ENCODE measurements at regions not wholly inside any gene's neighbourhood (a gene's known extent, or its start where the extent isn't known, plus 50 kb on each side); places are given as distances from the start of the nearest gene placed in this dataset.
"Not testable (repeated sequence)": the region's sequence is repeated elsewhere in the genome, so short reads cannot be mapped to it uniquely, and the experiment has no call there.

DNA sequence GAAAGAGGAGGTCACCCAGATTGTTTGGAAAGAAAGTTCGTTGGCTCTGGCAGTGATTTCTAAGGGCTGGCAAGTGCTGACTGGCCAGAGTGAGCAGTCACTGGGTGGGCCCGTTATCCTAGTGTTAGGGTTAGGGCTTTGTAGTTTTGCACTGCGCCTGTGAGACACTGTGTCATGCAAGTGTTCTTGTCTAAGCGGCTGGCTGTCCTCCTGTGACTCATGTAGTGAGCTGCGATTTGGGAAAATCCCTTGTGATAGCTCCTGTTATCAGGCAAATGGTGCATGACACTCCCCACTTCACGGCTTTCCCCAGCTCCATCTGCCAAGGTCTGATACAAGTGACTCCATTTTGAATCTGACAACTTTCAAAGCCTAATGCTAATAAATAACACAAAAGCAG lies 526.0 kb upstream of the ADAMTS16 start:
- peak; percentile 4 for DNase-seq (ENCODE audit: low read depth)
- H2AFZ ChIP-seq (ENCODE audit: low read depth, low read length) = no peak overlapping the region
- no peak for FAIRE-seq
- H3K9ac ChIP-seq (ENCODE audit: low read length) = no peak overlapping the region
- H3K27ac ChIP-seq (ENCODE audit: low read depth, low read length) = no peak overlapping the region
- Mint-ChIP-seq H3K9me3 (ENCODE audit: unreplicated experiment) (no peaks in the 10 kb centered on the region), H3K27ac (ENCODE audit: unreplicated experiment) (no peak overlapping the region), H3K36me3 (ENCODE audit: low read depth, unreplicated experiment) (no peaks in the 10 kb centered on the region), H3K27me3 (ENCODE audit: low read depth, unreplicated experiment) (no peaks in the 10 kb centered on the region), H3K4me3 (ENCODE audit: unreplicated experiment) (no peak overlapping the region), H3K4me1 (ENCODE audit: low read depth, unreplicated experiment) (no peaks in the 10 kb centered on the region)
- no peaks in the 10 kb centered on the region for H3K4me1 ChIP-seq (ENCODE audit: insufficient read depth, low read length)
- H3K4me2 ChIP-seq (ENCODE audit: low read length) = no peak overlapping the region
- H4K20me1 ChIP-seq (ENCODE audit: insufficient read depth, low read length) = no peaks in the 10 kb centered on the region
- H3K27me3 ChIP-seq (ENCODE audit: insufficient read depth, low read length) = no peaks in the 10 kb centered on the region
- peaks cover 2% of the 10 kb centered on the region for H3K9me3 ChIP-seq (ENCODE audit: insufficient read depth, low read depth, low read length)
- H3K4me3 ChIP-seq (ENCODE audit: insufficient read depth, low read depth, low read length) = no peak overlapping the region
- H3K79me2 ChIP-seq (ENCODE audit: insufficient read depth, low read length) = no peaks in the 10 kb centered on the region
- H3K36me3 ChIP-seq (ENCODE audit: insufficient read depth, low read length) = no peaks in the 10 kb centered on the region
- TF ChIP-seq, protein P1, sequence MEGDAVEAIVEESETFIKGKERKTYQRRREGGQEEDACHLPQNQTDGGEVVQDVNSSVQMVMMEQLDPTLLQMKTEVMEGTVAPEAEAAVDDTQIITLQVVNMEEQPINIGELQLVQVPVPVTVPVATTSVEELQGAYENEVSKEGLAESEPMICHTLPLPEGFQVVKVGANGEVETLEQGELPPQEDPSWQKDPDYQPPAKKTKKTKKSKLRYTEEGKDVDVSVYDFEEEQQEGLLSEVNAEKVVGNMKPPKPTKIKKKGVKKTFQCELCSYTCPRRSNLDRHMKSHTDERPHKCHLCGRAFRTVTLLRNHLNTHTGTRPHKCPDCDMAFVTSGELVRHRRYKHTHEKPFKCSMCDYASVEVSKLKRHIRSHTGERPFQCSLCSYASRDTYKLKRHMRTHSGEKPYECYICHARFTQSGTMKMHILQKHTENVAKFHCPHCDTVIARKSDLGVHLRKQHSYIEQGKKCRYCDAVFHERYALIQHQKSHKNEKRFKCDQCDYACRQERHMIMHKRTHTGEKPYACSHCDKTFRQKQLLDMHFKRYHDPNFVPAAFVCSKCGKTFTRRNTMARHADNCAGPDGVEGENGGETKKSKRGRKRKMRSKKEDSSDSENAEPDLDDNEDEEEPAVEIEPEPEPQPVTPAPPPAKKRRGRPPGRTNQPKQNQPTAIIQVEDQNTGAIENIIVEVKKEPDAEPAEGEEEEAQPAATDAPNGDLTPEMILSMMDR (IDR thresholded peaks at IDR 0.05; ENCODE audit: insufficient read depth, low read depth, low read length) = no peak
- TF ChIP-seq EZH2 (IDR thresholded peaks at IDR 0.05; ENCODE audit: insufficient read depth, low read length) = no peak

DNA sequence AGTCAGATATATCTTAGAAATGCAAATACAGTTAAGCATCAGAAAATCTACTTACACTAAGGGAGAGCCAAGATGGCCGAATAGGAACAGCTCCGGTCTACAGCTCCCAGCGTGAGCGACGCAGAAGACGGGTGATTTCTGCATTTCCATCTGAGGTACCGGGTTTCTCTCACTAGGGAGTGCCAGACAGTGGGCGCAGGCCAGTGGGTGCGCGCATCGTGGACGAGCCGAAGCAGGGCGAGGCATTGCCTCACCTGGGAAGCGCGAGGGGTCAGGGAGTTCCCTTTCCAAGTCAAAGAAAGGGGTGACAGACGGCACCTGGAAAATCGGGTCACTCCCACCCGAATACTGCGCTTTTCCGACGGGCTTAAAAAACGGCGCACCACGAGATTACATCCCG lies 524.8 kb upstream of the ADAMTS16 start:
- not testable (repeated sequence) for H3K36me3 ChIP-seq (ENCODE audit: insufficient read depth, low read length); H3K27me3 ChIP-seq (ENCODE audit: insufficient read depth, low read length); H3K36me3 Mint-ChIP-seq (ENCODE audit: low read depth, unreplicated experiment); DNase-seq (ENCODE audit: low read depth); H3K4me3 ChIP-seq (ENCODE audit: insufficient read depth, low read depth, low read length); H3K4me1 ChIP-seq (ENCODE audit: insufficient read depth, low read length); H3K27ac ChIP-seq (ENCODE audit: low read depth, low read length); H2AFZ ChIP-seq (ENCODE audit: low read depth, low read length); FAIRE-seq; H3K27me3 Mint-ChIP-seq (ENCODE audit: low read depth, unreplicated experiment); H3K4me2 ChIP-seq (ENCODE audit: low read length); H3K79me2 ChIP-seq (ENCODE audit: insufficient read depth, low read length); H3K9me3 Mint-ChIP-seq (ENCODE audit: unreplicated experiment); H3K4me3 Mint-ChIP-seq (ENCODE audit: unreplicated experiment); H3K27ac Mint-ChIP-seq (ENCODE audit: unreplicated experiment); H3K9me3 ChIP-seq (ENCODE audit: insufficient read depth, low read depth, low read length); H3K4me1 Mint-ChIP-seq (ENCODE audit: low read depth, unreplicated experiment); H3K9ac ChIP-seq (ENCODE audit: low read length); H4K20me1 ChIP-seq (ENCODE audit: insufficient read depth, low read length)

DNA sequence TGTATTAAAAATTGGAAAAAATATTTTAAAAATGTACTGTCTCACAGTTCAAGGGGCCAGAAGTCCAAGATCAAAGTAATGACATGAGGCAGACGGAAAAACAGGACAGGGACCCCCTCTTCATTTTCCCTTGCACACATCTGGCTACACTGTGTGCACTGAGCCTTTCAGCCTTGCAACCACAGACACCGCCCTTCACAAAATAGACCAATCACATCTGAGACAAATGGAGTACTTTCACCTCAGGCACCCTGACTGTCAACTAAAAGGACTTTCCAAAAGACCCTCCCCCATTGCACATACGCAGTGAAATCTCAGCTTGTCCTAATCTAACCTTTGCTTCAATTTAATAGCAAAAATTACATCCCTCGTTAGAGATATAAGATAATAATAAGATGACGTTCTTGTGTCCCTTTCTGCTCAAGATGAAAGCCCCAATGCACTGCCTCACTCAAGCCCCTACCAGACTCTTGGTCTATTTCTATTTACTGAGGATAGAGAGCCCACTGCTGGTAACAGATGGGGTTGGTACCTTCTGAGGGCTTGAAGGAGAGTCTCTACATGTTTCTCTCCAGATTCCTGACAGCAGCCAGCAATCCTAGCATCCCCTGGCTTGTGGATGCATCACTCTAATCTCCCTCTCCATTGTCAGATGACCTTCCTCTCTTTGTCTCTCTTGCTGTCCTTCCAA lies 514.8 kb upstream of the ADAMTS16 start:
- Histone ChIP-seq H3K4me2 (ENCODE audit: low read length) (no peak overlapping the region), H3K4me1 (ENCODE audit: insufficient read depth, low read length) (no peaks in the 10 kb centered on the region), H3K4me3 (ENCODE audit: insufficient read depth, low read depth, low read length) (no peak overlapping the region), H4K20me1 (ENCODE audit: insufficient read depth, low read length) (no peaks in the 10 kb centered on the region), H3K79me2 (ENCODE audit: insufficient read depth, low read length) (no peaks in the 10 kb centered on the region), H3K9ac (ENCODE audit: low read length) (no peak overlapping the region), H3K27me3 (ENCODE audit: insufficient read depth, low read length) (no peaks in the 10 kb centered on the region), H3K27ac (ENCODE audit: low read depth, low read length) (no peak overlapping the region), H2AFZ (ENCODE audit: low read depth, low read length) (no peak overlapping the region), H3K36me3 (ENCODE audit: insufficient read depth, low read length) (no peaks in the 10 kb centered on the region), H3K9me3 (ENCODE audit: insufficient read depth, low read depth, low read length) (no peaks in the 10 kb centered on the region)
- Mint-ChIP-seq H3K36me3 (ENCODE audit: low read depth, unreplicated experiment) (no peaks in the 10 kb centered on the region), H3K9me3 (ENCODE audit: unreplicated experiment) (no peaks in the 10 kb centered on the region), H3K27ac (ENCODE audit: unreplicated experiment) (no peak overlapping the region), H3K27me3 (ENCODE audit: low read depth, unreplicated experiment) (no peaks in the 10 kb centered on the region), H3K4me1 (ENCODE audit: low read depth, unreplicated experiment) (no peaks in the 10 kb centered on the region), H3K4me3 (ENCODE audit: unreplicated experiment) (no peak overlapping the region)
- DNase-seq (ENCODE audit: low read depth) = no peak
- TF ChIP-seq, protein P1 (IDR thresholded peaks at IDR 0.05; ENCODE audit: insufficient read depth, low read depth, low read length) = no peak
- no peak for TF ChIP-seq EZH2 (IDR thresholded peaks at IDR 0.05; ENCODE audit: insufficient read depth, low read length)
- FAIRE-seq = no peak
